ENCODE measurements at regions not wholly inside any gene's neighbourhood (a gene's known extent, or its start where the extent isn't known, plus 50 kb on each side); places are given as distances from the start of the nearest gene placed in this dataset.

DNA sequence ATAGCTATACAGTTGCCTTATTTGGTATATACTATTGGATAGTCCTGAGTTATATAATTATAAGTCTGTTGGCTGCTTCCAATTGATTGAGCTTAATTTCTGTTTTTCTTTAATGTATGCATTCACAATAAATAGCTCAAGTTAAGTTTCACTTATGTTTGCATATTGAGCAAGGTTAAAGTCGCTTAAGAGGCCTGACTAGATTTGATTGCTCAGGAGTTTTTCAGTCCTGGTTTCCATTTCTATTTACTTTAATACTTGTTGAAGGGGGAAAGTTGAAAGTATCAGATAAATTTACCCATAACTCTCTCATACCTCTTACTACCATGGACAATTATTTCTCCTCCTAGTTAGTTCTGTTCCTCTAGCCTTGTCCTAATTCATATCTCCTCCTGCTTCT, 294.7 kb downstream of the ARL4A start:
- TF ChIP-seq CTCF (IDR thresholded peaks at IDR 0.05) (no peak), POLR2AphosphoS5 (IDR thresholded peaks at IDR 0.05) (no peak)

Measured in suprapubic skin (tissue), 3 donors.